SKM-1 treated with dmso at 0.1 percent for 144 hours (cell line): ENCODE measurements at regions not wholly inside any gene's neighbourhood (a gene's known extent, or its start where the extent isn't known, plus 50 kb on each side); places are given as distances from the start of the nearest gene placed in this dataset.

Experiments
- DNase-seq: peaks from one replicate; lab custom pipeline; 2025; ENCODE audit not compliant: unreplicated experiment; lab: John Stamatoyannopoulos, UW

DNA sequence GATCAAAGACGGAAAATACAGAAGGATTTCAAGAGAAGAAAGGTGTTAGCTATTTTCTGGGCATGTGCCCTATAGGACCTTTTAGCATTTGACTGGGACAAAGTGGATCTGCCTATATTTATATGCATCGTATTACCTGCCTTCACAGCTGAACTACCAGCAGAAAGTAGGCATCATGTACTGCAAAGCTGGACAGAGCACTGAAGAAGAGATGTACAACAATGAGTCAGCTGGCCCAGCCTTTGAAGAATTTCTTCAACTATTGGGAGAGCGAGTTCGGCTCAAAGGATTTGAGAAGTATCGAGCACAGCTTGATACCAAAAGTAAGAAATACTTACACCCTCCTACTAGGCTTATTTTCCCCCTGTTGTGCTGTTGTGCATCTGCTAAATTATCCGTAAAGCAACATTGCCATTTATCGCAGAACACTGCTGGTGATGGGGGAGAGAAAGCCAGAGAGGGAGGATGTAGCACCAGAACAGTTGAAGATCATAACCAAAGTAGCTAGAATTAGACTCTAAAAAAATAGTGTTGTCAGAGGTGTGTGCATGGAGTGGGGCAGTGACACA, 282.0 kb upstream of the RGS6 start:
- DNase-seq = no peak

DNA sequence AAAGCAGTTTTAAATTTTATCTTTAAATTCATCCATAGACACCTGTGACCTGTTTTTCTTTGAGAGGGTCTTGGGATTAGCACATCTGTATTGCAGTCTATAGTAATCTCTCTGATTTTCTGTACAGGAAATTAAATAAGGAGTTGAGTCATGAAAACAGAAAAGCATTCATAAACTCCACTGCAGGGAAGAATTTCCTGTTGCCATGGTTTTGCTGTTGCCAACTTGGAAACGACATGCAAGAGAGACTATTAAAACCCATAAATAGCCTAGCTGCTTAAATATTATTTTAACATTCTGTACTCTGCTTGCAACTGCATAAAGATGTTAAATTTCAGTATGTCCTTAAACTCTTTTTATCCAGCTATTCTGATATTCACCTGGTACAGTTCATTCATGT, 281.0 kb upstream of the RGS6 start:
- DNase-seq = no peak

DNA sequence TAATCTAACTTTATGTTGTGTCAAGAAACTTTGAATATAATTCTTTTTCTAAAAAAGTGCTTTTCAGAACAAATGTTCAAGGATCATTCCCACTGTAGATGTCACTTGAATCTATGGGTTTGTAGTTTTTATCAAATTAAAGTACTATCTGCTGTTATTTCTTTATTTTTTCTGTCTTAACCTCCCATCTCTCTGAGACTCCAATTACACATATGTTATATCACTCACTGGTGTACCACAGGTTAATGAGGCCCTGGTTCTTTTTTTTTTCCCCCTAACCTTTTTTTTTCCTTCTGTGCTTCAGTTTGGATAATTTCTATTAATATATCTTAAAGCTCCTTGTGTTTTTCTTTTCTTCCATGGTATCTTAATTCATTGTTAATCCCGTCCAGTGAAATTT, 279.9 kb upstream of the RGS6 start:
- no peak for DNase-seq

DNA sequence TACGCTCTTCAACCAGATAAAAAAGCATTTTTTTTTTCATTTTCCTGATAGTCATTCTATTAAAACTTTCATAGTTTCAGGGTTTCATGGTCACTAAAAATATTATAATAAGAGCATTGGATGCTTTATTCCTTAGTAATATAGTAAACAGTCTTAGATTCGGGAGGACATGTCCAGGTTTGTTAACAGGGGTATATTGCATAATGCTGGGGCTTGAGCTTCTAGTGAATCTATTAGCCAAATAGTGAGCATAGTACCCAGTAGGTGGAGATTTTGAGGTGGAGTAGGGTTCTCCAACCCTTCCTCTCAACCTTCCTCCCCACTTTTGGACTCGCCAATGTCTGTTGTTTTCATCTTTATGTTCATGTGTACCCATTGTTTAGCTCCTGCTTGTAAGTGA, 277.4 kb upstream of the RGS6 start:
- no peak for DNase-seq

DNA sequence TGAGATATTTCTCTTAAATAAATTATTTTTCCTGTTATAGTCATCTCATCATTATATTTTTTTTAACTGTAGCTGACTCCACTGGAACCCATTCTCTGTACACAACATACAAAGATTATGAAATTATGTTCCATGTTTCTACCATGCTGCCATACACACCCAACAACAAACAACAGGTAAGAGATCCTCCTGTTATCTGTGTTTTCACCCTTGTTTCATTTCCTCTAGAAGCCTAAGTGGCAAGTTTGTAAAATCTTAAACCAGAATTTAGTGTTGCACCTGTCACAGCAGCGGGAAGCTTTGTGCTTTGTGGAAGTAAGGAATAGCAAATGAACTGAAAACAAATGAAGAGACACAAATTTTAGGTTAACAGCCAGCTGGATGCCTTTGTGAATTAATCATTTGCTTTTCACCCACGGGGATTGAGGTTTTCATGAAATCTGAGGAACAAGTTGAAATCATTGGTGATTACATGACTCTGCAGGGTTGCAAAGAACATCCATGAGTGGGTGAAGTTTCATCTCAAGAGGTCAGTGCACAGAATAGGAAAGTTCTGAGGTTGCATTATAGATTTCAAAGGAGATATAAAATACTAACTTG, 273.9 kb upstream of the RGS6 start:
- DNase-seq = no peak

DNA sequence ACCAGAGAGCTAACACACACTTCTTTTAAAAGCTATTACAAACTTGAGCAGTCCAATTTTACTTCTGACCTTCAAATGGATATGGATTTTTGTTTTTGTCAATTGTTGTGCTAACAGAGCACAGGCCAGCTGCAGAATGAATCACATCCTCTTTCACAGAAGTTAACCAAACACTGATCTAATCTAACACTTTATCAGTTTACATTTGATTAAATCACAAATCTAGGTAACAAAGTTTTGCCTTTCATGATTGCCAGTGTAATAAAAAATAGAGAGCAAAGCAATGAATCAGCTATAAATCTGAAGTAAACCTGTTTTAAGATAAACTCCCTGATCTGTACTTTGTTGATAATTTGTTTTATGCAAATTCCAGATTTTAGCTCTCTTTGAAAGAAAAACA, 273.1 kb upstream of the RGS6 start:
- no peak for DNase-seq

DNA sequence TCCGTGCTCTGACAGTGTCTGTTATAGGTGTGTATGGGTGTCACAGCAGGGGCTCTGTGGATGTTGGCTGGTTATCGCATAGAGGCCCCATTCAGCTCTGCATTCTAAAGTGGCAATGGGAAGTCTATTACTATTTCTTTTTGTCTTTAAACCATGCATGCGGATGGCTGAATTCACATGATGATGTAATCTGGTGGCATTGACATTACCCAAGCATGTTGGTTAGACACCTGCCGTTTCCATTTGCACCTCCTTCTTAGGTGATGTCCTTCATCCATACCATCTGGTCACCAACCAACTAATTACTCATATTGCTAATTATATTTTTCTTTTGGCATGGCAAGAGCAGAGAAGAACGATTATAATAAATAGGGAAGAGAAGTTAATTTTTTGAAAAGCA, 270.8 kb upstream of the RGS6 start:
- no peak for DNase-seq

DNA sequence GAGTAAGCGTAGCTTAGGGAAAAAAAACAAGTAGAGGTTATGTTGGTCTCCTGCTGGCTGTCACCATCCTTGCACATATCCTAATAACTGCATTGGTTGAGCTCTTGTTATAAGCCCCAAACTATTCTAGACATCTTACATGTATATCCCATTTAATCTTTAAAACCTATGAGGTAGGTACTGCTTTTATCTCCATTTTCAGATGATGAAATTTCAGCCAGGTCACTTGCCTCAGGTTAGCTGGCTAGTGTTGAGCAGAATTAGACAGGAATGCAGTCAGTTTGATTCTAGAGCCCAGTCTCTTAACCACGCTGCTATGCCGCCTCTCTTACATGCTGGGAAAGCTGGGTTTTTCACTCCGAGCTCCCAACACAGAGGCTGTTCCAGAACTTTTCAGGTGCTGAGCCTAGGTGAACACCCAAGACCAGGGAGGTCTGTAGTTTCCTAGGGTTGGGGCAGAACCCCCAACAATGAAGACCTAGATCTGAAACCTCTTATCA, 269.9 kb upstream of the RGS6 start:
- no peak for DNase-seq

DNA sequence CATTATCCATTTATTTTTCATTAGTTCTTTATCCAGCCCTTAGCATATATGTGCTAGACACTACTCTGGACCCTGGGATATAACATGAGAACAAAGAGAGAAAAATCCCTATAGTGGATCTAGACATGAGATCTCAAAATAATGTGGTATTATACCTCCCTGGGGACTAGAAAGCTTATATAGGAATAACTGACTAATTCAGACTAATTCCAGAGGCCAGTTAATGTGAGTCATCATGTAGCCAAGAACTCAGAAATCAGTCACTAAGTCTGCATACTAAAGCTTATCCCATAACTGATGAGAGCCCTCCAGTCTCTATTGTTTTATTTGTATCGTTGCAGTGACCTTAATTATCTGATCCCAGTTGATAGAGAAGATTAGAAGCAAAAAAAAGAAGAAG, 267.1 kb upstream of the RGS6 start:
- no peak for DNase-seq

DNA sequence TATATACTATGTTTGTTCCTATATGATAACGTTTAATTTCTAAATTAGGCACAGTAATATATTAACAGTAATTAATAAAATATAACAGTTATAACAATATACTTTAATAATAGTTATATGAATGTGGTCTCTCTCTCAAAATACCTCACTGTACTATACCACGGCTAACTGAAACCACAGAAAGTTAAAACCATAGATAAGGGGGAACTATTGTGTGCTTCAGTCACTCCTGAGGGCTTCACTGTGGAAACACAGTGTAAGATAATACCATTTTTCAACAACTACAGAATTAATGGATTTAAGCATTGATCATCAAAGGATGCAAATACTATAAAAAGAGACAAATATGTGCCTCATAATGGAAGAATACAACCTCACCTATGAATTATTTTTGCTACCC, 266.4 kb upstream of the RGS6 start:
- no peak for DNase-seq

DNA sequence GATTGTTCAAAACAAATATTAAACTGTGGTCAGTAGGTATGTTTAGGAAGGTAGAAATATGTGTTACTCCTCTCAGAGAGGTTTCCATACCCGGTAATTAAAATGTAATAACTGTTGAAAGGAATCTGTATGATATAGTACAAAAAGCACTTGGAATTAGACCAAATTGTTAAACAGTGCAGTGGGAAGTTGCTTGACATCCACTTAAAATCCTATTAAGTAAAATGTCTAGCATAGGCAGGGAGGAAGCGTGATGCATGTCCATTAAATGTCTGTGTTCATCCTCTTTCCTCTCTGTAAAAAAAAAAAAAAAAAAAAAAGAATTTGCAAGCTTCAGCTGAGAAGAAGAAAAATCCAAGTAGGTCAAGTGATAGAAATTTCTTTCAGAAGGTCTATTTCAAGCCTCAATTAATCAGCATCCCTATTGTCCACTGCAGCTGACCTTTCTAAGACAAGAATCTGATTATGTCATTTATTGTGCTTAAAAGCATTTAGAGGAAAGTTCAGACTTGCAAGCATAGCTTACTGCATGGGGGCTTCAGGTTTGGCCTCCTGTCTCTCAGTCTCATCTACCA, 265.6 kb upstream of the RGS6 start:
- DNase-seq = no peak

DNA sequence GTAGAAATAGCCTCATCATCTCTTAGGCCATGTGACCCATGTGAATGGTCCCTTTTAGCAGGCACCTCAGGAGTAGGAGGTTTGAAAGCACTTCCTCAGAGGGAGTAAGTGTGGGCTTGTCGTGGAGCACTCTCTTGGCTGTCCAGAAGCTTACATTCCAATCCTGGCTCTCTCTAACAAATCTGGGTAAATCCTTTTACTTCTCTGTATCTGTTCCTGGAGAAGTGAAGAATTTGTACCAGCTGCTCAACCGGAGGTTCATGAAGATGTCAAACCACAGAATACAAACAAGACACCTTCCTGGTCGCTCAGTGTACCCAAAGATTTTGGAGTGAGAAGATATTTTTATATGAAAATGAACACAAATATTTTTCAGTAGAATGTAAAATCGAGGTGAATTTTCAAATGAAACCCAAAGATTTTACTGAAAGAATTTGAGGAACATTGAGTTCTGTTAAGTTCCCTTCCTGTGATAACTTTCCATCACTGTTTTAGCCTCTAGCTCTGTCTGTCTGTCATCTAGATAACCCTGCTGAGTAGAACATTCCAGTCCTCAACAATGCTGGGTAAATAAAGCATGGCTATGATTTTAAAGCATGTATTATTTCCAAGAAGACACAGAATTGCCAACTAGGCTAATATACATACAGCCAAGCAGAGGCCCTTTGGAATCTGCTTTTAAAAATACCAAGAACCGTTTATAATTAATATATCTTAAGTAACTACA, 263.9 kb upstream of the RGS6 start:
- no peak for DNase-seq

DNA sequence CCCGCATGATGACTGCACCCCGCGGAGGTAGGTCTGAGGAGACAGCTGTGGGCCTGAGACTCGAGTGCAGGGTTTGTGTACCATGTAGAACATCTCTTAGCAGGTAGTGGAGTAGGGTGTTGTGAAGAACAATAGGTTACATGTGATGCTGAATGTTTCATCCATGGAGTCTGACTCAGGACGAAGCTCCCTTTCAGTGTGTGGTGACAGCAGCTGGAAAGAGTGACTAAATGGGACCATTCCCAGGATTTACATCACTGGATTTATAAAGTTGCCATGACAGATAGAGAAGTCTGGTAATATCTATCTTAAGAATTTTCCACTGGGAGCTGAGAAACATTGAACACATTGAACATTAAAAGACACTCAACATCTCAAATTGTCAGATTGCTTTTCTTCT, 259.6 kb upstream of the RGS6 start:
- no peak for DNase-seq

DNA sequence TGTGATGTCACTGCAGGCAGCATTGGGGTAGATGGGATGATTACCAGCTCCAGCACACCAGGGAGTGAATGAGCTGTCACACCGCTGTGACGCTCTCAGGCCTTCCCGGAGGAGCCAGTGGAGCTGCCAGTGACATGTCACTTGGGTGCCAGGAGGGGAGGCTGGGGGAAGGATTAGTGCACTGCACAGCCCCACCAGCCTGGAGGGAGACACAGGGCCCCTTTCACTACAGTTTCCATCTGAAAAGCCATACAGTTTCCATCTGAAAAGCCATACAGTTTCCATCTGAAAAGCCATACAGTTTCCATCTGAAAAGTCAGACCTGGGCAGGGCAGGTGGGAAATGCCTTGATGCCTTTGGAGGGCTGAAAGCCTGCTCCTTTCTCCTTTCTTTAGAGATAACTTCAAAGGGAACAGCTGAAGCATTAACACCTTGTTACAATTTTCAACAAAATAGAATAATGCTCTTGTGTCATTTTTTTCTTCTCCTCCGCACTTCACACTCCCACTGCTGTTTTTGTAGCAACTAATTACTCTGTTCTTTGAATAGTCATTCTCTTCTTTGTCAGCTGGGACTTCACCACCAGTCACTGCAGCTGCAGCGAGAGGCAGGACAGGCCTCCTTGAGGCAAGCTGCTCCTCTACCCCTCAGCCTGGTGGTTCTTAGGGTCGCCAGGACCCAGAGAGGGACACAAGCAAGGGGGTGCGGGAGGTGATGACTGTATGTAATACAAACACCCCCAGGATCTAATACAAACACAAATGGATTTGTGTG, 256.9 kb upstream of the RGS6 start:
- DNase-seq = no peak

DNA sequence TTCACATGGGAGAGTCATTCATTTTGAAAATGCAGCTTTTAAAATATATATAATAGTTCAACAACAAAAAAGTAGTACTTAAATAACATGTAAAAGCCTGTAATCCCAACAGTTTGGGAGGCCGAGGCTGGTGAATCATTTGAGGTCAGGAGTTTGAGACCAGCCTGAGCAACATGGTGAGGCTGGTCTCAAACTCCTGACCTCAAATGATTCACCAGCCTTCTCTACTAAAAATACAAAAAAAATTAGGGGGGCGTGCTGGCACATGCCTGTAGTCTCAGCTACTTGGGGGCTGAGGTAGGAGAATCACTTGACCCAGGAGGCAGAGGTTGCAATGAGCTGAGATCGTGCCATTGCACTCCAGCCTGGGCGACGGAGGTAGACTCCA, 256.3 kb upstream of the RGS6 start:
- no peak for DNase-seq

DNA sequence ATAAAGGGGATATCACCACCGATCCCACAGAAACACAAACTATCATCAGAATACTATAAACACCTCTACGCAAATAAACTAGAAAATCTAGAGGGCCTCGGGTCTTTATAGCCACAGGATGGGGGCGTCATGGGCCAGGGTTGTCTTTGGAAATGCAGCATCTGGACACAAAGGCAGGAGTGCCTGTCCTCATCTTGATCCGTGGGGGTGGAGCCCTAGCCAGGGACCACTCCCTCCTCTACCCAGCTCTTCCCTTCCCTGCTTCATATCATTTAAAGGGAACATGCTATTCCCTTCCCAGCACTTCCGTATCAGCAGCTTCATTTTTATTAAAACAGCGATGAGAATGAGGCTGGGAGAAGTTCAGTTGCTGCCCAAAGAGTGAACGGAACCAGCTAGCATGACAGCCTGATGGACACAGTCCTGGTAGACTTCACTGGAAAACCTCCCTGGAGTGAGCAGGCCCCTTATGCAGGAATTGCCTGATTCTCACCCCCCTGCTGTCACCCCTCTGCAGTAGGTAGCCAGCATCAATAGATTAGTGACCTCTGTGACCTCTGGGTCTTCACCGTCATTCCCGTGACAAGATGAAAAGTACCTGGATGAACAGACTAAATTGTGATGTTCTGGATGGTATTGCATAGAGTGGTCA, 251.4 kb upstream of the RGS6 start:
- no peak for DNase-seq

DNA sequence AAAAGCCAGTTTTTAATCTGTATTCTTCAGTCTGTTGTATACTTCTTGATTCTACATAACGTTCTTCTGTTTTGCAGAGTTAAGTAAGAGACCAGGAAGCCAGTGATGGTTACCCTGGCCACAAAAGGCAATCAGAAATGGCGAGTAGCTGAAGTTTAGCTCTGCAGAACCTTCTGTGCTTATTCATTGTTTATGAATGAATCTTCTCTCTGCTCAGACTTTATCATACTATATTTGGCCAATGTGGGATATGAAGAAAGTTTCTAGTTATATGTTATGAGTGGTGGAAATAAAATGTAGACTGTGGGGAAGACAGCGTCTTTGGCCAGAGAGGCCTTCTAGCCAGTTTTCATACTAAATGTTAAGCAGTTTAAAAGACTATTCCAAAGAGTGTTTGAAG, 249.9 kb upstream of the RGS6 start:
- no peak for DNase-seq

DNA sequence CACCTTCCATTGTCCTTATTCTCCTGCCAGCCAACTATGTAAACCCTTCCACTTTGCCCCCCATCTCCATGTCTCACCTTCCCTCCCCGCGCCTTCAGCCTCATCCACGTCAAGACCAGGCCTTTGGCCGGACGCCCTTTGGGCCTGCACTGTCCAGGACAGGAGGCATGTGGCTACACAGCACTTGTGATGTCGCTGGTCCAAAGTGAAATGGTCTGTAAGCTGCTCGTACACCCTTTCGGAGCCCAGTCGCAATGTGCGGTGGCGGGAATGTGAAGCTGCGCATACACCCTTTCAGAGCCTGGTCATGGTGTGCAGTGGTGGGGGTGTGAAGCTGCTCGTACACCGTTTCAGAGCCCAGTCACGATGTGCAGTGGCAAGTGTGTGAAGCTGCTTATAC, 247.9 kb upstream of the RGS6 start:
- no peak for DNase-seq

DNA sequence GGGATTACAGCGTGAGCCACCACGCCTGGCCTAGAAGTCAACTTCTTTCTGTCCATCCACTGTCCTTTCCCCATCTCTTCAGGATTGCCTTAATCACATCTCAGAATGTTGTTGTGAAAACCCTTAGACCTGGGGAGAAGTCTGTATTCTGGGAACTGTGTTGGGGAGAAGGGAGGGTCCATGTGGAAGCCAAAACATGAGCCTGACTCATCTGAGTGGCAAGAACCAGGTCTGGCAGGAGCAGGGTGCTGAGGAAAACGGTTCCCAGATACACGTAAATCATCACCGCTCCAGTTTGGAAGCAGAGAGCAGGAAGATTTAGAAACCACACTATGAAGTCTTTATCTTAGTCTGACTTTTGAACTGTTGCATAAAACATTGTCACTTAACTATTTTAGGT, 245.6 kb upstream of the RGS6 start:
- no peak for DNase-seq

DNA sequence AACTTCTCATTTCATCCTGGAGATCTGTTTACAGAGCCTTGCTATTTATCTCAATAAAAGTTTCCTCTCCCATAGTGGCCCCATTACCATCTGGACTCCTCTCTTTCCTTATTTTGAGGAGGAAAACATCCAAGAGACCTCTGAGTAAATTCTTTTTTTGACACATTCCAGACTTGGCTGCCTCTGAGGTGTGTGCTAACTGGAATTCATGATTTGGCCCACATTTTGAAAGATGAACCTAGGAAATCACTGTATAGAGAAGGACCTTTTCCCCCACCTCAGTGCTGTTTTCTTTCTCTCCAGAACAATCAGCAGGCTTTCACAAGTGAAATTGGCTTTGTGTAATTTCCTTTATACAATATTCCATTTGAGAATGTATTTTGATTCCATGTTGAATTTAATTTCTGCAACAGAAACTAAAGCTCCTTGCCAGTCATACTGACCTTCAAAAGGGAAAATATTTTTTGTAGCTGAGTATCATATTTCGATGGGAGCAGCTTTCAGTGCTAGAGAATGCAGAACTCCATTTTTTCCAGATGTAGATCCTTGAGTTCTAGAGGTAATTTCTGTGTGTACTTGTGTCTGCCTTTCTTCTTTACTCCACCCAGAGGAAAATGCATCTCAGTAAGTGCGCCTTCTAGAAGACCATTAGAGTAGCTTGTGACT, 244.9 kb upstream of the RGS6 start:
- DNase-seq = no peak

DNA sequence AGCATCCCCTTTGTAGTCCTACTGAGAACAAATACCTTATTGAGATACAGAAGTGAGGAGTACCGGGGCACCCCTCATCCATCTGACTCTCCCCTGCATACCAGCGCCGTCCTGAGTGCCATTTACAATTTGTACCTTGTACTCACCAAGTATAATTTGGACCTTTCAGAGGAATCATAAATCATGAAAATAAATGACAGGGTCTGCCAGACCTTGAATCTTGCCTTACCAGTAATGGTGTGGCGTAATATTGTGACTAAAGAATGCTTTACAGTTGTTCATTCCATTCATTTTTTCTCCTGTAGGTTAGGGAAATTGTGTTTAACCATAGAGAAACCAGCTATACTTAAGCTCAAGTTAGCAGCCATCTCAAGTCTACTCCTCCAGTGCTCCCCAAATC, 243.7 kb upstream of the RGS6 start:
- DNase-seq = no peak
